NCI-H524 treated with DMSO at 0.1 percent for 48 hours (cell line): ENCODE measurements at regions not wholly inside any gene's neighbourhood (a gene's known extent, or its start where the extent isn't known, plus 50 kb on each side); places are given as distances from the start of the nearest gene placed in this dataset.

Source experiments
- DNase-seq: peaks from one replicate; lab custom pipeline; 2025; lab: John Stamatoyannopoulos, UW

DNA sequence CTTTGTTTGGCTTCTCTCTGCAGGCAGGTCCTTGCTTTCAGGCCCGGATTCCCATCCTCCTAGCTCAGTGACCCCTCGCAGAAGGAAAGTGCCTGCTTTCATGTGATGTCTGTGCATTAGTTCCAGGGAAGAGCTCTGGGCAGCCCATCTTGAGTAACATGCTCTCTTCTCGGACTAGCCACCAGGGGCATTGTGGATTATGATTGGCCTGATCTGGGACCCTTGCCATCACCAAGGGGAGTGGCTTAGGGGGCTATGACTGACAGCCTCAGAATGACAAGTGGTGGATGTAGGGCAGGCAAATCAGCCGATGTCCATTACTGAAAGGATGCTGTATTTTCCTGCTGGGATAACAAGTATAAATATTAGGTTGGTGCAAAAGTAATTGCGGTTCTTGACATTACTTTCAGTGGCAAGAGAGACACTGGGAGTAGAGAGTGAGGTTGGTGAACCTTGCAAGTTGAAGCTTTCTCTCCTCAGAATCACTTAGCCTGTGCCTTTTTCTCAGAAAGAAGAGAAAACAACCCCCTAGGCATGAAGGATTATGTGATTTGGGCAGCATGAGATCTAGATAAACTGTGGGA lies 71.5 kb upstream of the MPHOSPH6 start:
- no peak for DNase-seq

DNA sequence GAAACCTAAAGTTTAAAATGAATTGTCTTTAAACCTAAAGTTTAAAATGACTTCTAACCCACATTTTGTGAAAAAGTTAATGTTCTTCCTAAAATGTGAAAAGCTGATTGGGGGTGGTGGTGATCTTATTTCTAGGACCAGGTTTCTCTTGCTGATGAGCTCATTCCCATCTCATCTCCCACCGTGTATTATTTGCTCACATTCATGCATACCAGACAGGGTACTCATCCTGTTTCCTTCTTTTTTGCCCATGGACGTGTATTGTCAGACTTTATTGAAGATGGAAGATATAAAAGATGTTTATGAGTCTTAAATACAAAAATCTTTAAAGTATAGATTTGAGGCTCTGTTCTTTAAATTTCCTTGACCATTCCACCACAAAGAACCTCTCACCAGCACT lies 70.1 kb upstream of the MPHOSPH6 start:
- no peak for DNase-seq

DNA sequence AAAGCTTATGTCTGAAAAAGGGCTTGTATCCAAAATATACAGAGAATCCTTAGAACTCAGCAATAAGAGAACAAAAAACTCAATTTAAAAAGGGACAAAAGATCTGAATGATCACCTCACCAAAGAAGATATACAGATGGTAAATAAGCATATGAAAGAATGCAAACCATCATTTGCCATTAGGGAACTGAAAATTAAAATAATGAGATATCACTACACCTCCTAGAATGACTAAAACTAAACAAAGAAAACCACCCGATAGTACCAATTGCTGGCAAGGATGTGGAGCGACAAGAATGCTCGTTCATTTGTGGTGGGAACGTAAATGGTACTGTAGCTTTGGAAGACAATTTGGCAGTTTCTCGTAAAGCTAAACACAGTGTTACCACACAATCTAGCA lies 66.9 kb upstream of the MPHOSPH6 start:
- DNase-seq = no peak

DNA sequence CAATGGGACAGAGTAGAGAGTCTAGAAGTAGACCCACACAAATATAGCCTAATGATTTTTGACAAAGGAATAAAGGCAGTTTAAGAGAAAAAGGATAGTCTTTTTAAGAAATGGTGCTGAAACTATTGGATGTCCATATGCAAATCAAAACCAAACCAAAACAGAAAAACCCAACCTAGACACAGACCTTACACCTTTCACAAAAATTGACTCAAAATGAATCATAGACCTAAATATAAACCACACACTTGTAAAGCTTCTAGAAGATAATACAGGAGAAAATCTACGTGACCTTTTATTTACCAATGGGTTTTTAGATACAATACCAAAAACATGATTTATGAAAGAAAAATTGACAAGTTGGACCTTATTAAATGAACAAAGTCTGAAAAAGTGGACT lies 66.4 kb upstream of the MPHOSPH6 start:
- DNase-seq = no peak

DNA sequence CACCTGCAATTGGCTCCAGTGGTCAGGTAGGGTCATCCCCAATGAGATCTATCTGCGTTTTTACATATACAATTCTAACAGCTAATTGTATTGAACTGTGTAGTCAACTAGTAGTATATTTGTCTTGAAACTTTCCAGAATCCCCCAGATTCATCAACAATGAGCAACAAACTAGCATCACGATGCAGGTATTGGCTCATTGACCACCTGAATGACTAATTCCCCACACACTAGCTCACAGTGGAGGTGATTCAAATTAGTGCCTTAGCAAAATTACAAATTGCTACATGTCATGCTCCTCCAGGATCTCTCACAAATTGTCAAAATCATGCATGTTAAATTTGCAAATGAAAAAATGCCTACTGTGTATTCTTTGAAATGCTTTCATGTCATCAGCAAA lies 62.8 kb upstream of the MPHOSPH6 start:
- no peak for DNase-seq

DNA sequence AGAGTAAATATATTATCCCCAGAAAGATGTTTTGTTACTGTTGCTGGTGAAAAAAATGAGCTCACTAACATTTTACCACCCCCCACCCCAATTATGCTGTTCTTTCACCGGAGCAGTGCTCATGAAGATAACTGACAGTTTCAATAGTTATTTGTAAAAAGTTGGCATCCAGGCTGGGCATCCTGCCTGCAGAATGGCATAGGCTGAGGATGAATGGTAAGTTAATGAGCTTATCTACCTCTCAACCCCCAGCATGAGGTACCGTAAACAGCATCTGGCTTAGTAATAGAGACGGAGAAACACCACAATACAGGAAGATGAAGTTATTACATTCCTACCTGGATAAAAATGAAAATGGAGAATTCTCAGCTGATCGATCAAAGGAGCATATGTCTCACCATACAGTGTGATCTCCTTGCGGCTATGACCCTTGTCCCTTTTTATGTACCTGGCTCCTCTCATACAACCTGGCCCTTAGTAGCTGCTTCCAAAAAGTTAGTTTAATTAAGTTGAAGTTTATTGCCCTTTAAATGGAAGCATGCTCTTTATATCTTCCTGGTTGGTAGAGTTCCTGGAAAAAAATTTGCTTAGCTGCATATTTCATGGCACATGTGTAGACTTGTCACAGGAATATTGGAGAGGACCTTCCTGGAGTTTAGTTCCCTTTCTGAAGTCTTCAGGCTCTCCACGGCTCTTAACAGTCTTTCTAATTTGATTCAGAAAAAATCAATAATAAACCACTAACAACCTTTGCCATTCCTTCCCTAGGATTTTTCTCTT lies 61.2 kb upstream of the MPHOSPH6 start:
- peak; percentile 81 for DNase-seq

DNA sequence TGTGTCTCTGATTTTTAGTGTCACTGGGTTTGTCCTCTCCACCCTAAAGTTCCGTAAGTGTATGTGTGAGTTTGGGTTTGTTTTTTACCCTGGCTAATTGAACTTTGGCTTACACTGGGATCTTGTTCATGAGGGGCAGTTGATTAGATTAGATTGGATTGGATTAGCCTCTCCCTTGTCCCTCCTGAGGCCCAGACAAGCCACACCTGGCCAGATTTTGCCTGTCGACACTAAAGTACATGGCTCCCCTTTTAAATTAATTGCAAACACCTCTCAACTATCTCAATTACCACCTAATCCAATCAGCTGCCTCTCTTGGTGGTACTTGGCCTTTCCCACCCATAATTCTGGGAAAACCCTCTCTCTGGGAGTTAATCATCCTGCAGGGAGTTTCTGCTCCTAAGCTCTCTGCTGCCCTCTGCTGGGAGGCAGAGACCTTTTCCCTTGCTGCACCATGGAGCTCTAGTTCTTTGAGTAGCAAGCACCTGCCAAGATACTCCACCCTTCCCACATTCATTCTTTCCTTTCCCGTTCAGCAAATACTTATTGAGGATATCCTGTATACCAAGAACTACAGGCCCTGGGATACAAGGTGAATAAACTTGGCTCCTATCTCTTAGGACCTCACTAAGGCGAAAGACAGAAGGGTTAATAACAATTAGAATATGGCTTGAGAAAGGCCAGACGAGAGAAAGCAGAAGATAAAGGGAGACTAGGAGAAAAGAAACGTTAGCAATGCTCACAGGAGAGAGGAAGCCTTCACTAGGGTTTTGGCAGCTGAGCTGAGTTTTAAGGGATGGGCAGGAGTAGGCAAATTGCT lies 60.0 kb upstream of the MPHOSPH6 start:
- peak; percentile 92 for DNase-seq

DNA sequence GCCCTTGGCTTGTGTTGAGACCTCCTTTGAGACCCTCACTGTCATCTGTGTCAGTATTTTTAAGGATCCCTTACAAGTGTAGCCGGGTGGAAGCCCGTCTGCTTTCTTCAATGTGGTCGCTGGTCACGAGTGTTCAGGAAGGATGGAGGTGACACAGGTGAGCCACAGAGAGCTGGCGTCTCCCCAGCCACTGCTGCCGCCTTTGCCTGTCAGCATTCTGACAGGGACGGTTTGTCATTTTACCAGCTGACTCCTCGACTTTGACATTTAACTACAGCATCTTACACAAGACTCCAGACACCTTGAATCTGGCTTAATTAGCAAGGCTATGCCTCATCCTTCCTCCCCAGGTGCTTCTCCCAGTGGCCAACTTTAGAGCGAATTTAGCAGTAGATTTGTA lies 56.3 kb upstream of the MPHOSPH6 start:
- DNase-seq = no peak

DNA sequence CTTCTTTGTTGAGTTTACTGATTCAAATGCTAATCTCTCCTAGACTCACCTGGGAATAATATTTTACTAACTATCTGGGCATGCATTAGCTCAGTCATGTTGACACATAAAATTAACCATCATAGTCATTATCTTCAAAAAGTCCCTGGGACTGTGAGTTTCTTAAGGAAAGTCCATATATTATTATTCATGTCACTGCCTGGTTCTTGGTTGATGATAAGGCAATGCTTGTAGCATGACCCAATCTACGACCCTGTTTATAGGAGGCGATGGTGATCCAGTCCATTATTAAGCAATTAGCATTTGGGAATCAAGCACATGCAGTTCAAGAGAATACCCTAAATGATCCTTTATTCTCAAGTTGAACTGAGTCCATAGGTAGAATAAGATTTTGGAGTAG lies 54.8 kb upstream of the MPHOSPH6 start:
- DNase-seq = no peak

DNA sequence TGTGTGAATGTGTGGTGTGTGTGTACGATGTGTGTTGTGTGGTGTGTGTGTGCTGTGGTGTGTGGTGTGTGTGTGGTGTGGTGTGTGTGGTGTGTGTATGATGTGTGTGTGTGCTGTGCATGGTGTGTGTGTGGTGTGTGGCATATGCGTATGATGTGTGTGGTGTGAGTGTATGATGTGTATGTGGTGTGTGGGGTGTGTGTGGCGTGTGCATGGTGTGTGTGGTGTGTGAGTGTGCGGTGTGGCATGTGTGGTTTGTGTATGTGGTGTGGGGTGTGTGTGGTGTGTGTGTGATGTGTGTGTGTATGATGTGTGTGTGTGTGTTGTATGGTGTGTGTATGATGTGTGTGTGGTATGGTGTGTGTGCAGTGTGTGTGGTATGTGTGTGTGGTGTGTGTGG lies 50.5 kb upstream of the MPHOSPH6 start:
- DNase-seq = no peak
